ENCODE measurements at regions not wholly inside any gene's neighbourhood (a gene's known extent, or its start where the extent isn't known, plus 50 kb on each side); places are given as distances from the start of the nearest gene placed in this dataset.

- Mint-ChIP-seq H3K27ac (no peak overlapping the region), H3K9me3 (no peaks in the 10 kb centered on the region), H3K4me1 (ENCODE audit: low read depth) (no peaks in the 10 kb centered on the region), H3K27me3 (ENCODE audit: insufficient read depth) (peaks cover 9% of the 10 kb centered on the region), H3K4me3 (no peak overlapping the region), H3K36me3 (ENCODE audit: low read depth) (no peaks in the 10 kb centered on the region)
- intact Hi-C loops (cut with micrococcal nuclease), result no loop called here
- no peak for DNase-seq (ENCODE audit: low spot score)
Measured at GRCh38 chr2:129091620-129092019, 773.0 kb upstream of the HS6ST1 start.

GRCh38 chr2:129092956-129093355, 774.3 kb upstream of the HS6ST1 start:
- Mint-ChIP-seq H3K4me3 (no peak overlapping the region), H3K27me3 (ENCODE audit: insufficient read depth) (peaks cover 1% of the 10 kb centered on the region), H3K9me3 (no peaks in the 10 kb centered on the region)

GRCh38 chr2:129101186-129101585, 782.5 kb upstream of the HS6ST1 start:
- H3K27ac Mint-ChIP-seq, result no peak overlapping the region
- no peaks in the 10 kb centered on the region for H3K27me3 Mint-ChIP-seq (ENCODE audit: insufficient read depth)
- DNase-seq (ENCODE audit: low spot score), result no peak
- H3K4me1 Mint-ChIP-seq (ENCODE audit: low read depth), result no peaks in the 10 kb centered on the region
- H3K9me3 Mint-ChIP-seq, result no peaks in the 10 kb centered on the region
- no peaks in the 10 kb centered on the region for H3K36me3 Mint-ChIP-seq (ENCODE audit: low read depth)
- no peak overlapping the region for H3K4me3 Mint-ChIP-seq
- intact Hi-C loops (cut with micrococcal nuclease), result no loop called here

More at GRCh38 chr2:129092956-129093355, 774.3 kb upstream of the HS6ST1 start:
- intact Hi-C loops (cut with micrococcal nuclease), result no loop called here
- DNase-seq (ENCODE audit: low spot score), result no peak
- no peak overlapping the region for H3K27ac Mint-ChIP-seq
- H3K4me1 Mint-ChIP-seq (ENCODE audit: low read depth), result no peaks in the 10 kb centered on the region
- H3K36me3 Mint-ChIP-seq (ENCODE audit: low read depth), result no peaks in the 10 kb centered on the region

- no peak for DNase-seq (ENCODE audit: low spot score)
Measured at GRCh38 chr2:129103936-129104878, 785.5 kb upstream of the HS6ST1 start.

GRCh38 chr2:129112181-129112580, 793.5 kb upstream of the HS6ST1 start:
- no peak overlapping the region for H3K27ac Mint-ChIP-seq

More at GRCh38 chr2:129103936-129104878, 785.5 kb upstream of the HS6ST1 start:
- intact Hi-C loops (cut with micrococcal nuclease), result no loop called here
- Mint-ChIP-seq H3K4me1 (ENCODE audit: low read depth) (no peaks in the 10 kb centered on the region), H3K4me3 (no peak overlapping the region), H3K9me3 (no peaks in the 10 kb centered on the region), H3K36me3 (ENCODE audit: low read depth) (no peaks in the 10 kb centered on the region), H3K27me3 (ENCODE audit: insufficient read depth) (no peaks in the 10 kb centered on the region), H3K27ac (no peak overlapping the region)

GRCh38 chr2:129113776-129114175, 795.1 kb upstream of the HS6ST1 start:
- no peak for DNase-seq (ENCODE audit: low spot score)
- no peaks in the 10 kb centered on the region for H3K36me3 Mint-ChIP-seq (ENCODE audit: low read depth)
- H3K27me3 Mint-ChIP-seq (ENCODE audit: insufficient read depth), result no peaks in the 10 kb centered on the region
- no peak overlapping the region for H3K27ac Mint-ChIP-seq
- H3K4me3 Mint-ChIP-seq, result no peak overlapping the region
- H3K9me3 Mint-ChIP-seq, result no peaks in the 10 kb centered on the region
- no peaks in the 10 kb centered on the region for H3K4me1 Mint-ChIP-seq (ENCODE audit: low read depth)
- intact Hi-C loops (cut with micrococcal nuclease), result no loop called here

More at GRCh38 chr2:129112181-129112580, 793.5 kb upstream of the HS6ST1 start:
- Mint-ChIP-seq H3K9me3 (no peaks in the 10 kb centered on the region), H3K4me1 (ENCODE audit: low read depth) (no peaks in the 10 kb centered on the region), H3K27me3 (ENCODE audit: insufficient read depth) (no peaks in the 10 kb centered on the region), H3K4me3 (no peak overlapping the region), H3K36me3 (ENCODE audit: low read depth) (no peaks in the 10 kb centered on the region)
- DNase-seq (ENCODE audit: low spot score), result no peak
- intact Hi-C loops (cut with micrococcal nuclease), result no loop called here

GRCh38 chr2:129117434-129117833, 798.8 kb upstream of the HS6ST1 start:
- no peak overlapping the region for H3K27ac Mint-ChIP-seq
- no peaks in the 10 kb centered on the region for H3K9me3 Mint-ChIP-seq
- H3K4me1 Mint-ChIP-seq (ENCODE audit: low read depth), result no peaks in the 10 kb centered on the region
- intact Hi-C loops (cut with micrococcal nuclease), result no loop called here
- H3K36me3 Mint-ChIP-seq (ENCODE audit: low read depth), result no peaks in the 10 kb centered on the region
- no peak for DNase-seq (ENCODE audit: low spot score)
- no peak overlapping the region for H3K4me3 Mint-ChIP-seq
- H3K27me3 Mint-ChIP-seq (ENCODE audit: insufficient read depth), result no peaks in the 10 kb centered on the region

- Mint-ChIP-seq H3K36me3 (ENCODE audit: low read depth) (no peaks in the 10 kb centered on the region), H3K4me3 (no peak overlapping the region), H3K27ac (no peak overlapping the region), H3K9me3 (no peaks in the 10 kb centered on the region), H3K4me1 (ENCODE audit: low read depth) (no peaks in the 10 kb centered on the region), H3K27me3 (ENCODE audit: insufficient read depth) (no peaks in the 10 kb centered on the region)
- no peak for DNase-seq (ENCODE audit: low spot score)
- intact Hi-C loops (cut with micrococcal nuclease), result no loop called here
Measured at GRCh38 chr2:129118296-129118695, 799.6 kb upstream of the HS6ST1 start.

GRCh38 chr2:129129087-129129486, 810.4 kb upstream of the HS6ST1 start:
- DNase-seq (ENCODE audit: low spot score), result no peak
- H3K4me1 Mint-ChIP-seq (ENCODE audit: low read depth), result no peaks in the 10 kb centered on the region
- no peak overlapping the region for H3K4me3 Mint-ChIP-seq
- peaks cover 3% of the 10 kb centered on the region for H3K27me3 Mint-ChIP-seq (ENCODE audit: insufficient read depth)
- intact Hi-C loops (cut with micrococcal nuclease), result no loop called here
- H3K9me3 Mint-ChIP-seq, result no peaks in the 10 kb centered on the region
- H3K36me3 Mint-ChIP-seq (ENCODE audit: low read depth), result no peaks in the 10 kb centered on the region
- no peak overlapping the region for H3K27ac Mint-ChIP-seq

- no peaks in the 10 kb centered on the region for H3K9me3 Mint-ChIP-seq
- intact Hi-C loops (cut with micrococcal nuclease), result no loop called here
- H3K4me3 Mint-ChIP-seq, result no peak overlapping the region
- H3K27ac Mint-ChIP-seq, result no peak overlapping the region
- no peaks in the 10 kb centered on the region for H3K36me3 Mint-ChIP-seq (ENCODE audit: low read depth)
- no peaks in the 10 kb centered on the region for H3K4me1 Mint-ChIP-seq (ENCODE audit: low read depth)
- DNase-seq (ENCODE audit: low spot score), result no peak
- peaks cover 4% of the 10 kb centered on the region for H3K27me3 Mint-ChIP-seq (ENCODE audit: insufficient read depth)
Measured at GRCh38 chr2:129133692-129134641, 815.3 kb upstream of the HS6ST1 start.

- no peak overlapping the region for H3K27ac Mint-ChIP-seq
- intact Hi-C loops (cut with micrococcal nuclease), result no loop called here
Measured at GRCh38 chr2:129135017-129135416, 816.3 kb upstream of the HS6ST1 start.

GRCh38 chr2:129139380-129139779, 820.7 kb upstream of the HS6ST1 start:
- peaks cover 2% of the 10 kb centered on the region for H3K27me3 Mint-ChIP-seq (ENCODE audit: insufficient read depth)
- H3K9me3 Mint-ChIP-seq, result no peaks in the 10 kb centered on the region
- H3K27ac Mint-ChIP-seq, result no peak overlapping the region
- intact Hi-C loops (cut with micrococcal nuclease), result no loop called here
- H3K4me1 Mint-ChIP-seq (ENCODE audit: low read depth), result no peaks in the 10 kb centered on the region
- no peak for DNase-seq (ENCODE audit: low spot score)
- no peak overlapping the region for H3K4me3 Mint-ChIP-seq
- no peaks in the 10 kb centered on the region for H3K36me3 Mint-ChIP-seq (ENCODE audit: low read depth)

More at GRCh38 chr2:129135017-129135416, 816.3 kb upstream of the HS6ST1 start:
- H3K4me3 Mint-ChIP-seq, result no peak overlapping the region
- H3K4me1 Mint-ChIP-seq (ENCODE audit: low read depth), result no peaks in the 10 kb centered on the region
- no peaks in the 10 kb centered on the region for H3K9me3 Mint-ChIP-seq
- peaks cover 4% of the 10 kb centered on the region for H3K27me3 Mint-ChIP-seq (ENCODE audit: insufficient read depth)
- DNase-seq (ENCODE audit: low spot score), result no peak
- H3K36me3 Mint-ChIP-seq (ENCODE audit: low read depth), result no peaks in the 10 kb centered on the region

GRCh38 chr2:129142465-129142864, 823.8 kb upstream of the HS6ST1 start:
- Mint-ChIP-seq H3K4me3 (no peak overlapping the region), H3K27me3 (ENCODE audit: insufficient read depth) (no peaks in the 10 kb centered on the region), H3K9me3 (no peaks in the 10 kb centered on the region), H3K4me1 (ENCODE audit: low read depth) (no peaks in the 10 kb centered on the region), H3K27ac (no peak overlapping the region), H3K36me3 (ENCODE audit: low read depth) (no peaks in the 10 kb centered on the region)
- intact Hi-C loops (cut with micrococcal nuclease), result no loop called here
- DNase-seq (ENCODE audit: low spot score), result no peak

Measured in activated T-helper 1 cell treated with anti-CD3 and anti-CD28 coated beads, Interleukin-12 subunit alpha, Interleukin-12 subunit beta, Interleukin-2, Interleukin-4 antibody, amounts not matched to agents 30 ng/mL and 10 ng/mL and 1 ng/mL, durations not matched to agents 14 hours and 24 hours and 36 hours (primary cell).